Upper lobe of right lung (tissue), 1 donor: ENCODE measurements at regions not wholly inside any gene's neighbourhood (a gene's known extent, or its start where the extent isn't known, plus 50 kb on each side); places are given as distances from the start of the nearest gene placed in this dataset.

Source experiments
- ATAC-seq: fragments of 200-7000 bp; cut with Tn5 transposase; one replicate; pipeline ENCODE4 v1.9.1; 2020; ENCODE audit warnings: mild to moderate bottlenecking, moderate library complexity
- DNase-seq: peaks from one replicate; pipeline ENCODE4 v3.0.0-alpha.2; 2020
- H3K27ac ChIP-seq: fragments of 200-600 bp; one replicate; pipeline ENCODE4 v1.8.0; 2022
- H3K27me3 ChIP-seq: fragments of 200-600 bp; one replicate; pipeline ENCODE4 v1.8.0; 2022; ENCODE audit warnings: mild to moderate bottlenecking
- H3K36me3 ChIP-seq: fragments of 200-600 bp; one replicate; pipeline ENCODE4 v1.8.0; 2022
- H3K4me1 ChIP-seq: fragments of 200-600 bp; one replicate; pipeline ENCODE4 v1.8.0; 2022
- H3K4me3 ChIP-seq: fragments of 200-600 bp; one replicate; pipeline ENCODE4 v1.8.0; 2022; ENCODE audit warnings: mild to moderate bottlenecking
- H3K9me3 ChIP-seq: fragments of 200-600 bp; one replicate; pipeline ENCODE4 v1.8.0; 2022
- intact Hi-C: fragments of 100-400 bp; cut with DNase I; formaldehyde crosslinking; loops from one replicate; pipeline ENCODE4 v1.11.0; 2022
- TF ChIP-seq, protein P1 (sequence below): fragments of 200-600 bp; IDR thresholded peaks from one replicate; pipeline ENCODE4 v1.8.0; 2022; ENCODE audit warnings: antibody characterized with exemption
- donor health status: DM: no; HTN: yes; CAD: no; lungs with severe emphysema.

DNA sequence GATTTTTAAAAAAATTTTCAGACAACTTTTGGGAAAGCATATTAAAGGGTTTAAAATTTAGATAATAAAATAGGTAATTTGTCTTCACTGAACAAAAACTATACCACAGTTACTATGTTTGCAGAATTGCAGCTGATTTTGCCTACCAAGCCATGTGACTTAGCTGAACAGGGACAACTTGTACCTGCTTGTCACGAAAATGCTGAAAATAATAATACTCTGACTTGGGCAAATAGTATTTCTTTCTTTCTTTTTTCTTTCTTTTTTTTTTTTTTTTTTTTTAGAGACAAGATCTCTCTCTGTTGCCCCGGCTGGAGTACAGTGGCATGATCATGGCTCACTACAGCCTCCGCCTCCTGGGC, 225.2 kb upstream of the PPP1R2C start:
- ATAC-seq: no peak
- no peaks in the 10 kb centered on the region for H3K27me3 ChIP-seq
- H3K4me3 ChIP-seq: no peak overlapping the region
- TF ChIP-seq, protein P1, sequence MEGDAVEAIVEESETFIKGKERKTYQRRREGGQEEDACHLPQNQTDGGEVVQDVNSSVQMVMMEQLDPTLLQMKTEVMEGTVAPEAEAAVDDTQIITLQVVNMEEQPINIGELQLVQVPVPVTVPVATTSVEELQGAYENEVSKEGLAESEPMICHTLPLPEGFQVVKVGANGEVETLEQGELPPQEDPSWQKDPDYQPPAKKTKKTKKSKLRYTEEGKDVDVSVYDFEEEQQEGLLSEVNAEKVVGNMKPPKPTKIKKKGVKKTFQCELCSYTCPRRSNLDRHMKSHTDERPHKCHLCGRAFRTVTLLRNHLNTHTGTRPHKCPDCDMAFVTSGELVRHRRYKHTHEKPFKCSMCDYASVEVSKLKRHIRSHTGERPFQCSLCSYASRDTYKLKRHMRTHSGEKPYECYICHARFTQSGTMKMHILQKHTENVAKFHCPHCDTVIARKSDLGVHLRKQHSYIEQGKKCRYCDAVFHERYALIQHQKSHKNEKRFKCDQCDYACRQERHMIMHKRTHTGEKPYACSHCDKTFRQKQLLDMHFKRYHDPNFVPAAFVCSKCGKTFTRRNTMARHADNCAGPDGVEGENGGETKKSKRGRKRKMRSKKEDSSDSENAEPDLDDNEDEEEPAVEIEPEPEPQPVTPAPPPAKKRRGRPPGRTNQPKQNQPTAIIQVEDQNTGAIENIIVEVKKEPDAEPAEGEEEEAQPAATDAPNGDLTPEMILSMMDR: no peak
- no peaks in the 10 kb centered on the region for H3K4me1 ChIP-seq
- DNase-seq: no peak
- intact Hi-C loops: no loop called here
- H3K36me3 ChIP-seq: no peaks in the 10 kb centered on the region
- no peak overlapping the region for H3K27ac ChIP-seq
- no peaks in the 10 kb centered on the region for H3K9me3 ChIP-seq

DNA sequence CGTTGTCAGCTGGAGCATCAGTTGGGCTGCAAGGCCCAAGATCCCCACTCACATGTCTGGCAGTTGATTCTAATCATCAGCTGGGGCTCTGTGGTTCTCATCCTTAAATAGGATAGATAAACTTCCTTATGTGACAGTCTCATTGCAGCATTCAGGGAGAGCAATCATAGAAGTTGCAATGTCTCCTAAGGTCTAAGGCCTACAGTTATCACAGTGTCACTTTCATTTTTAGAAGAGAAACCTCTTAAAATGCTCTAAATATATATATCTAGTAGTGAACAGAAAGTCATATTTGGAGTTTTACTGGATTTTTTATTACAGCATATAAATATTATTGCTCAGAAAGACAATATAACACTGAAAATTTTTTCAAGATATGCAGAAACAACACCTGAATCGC, 226.0 kb upstream of the PPP1R2C start:
- Histone ChIP-seq H3K4me3 (no peak overlapping the region), H3K4me1 (no peaks in the 10 kb centered on the region), H3K36me3 (no peaks in the 10 kb centered on the region), H3K9me3 (no peaks in the 10 kb centered on the region), H3K27me3 (no peaks in the 10 kb centered on the region), H3K27ac (no peak overlapping the region)
- ATAC-seq: no peak
- TF ChIP-seq, protein P1: no peak
- DNase-seq: no peak
- intact Hi-C loops: no loop called here

DNA sequence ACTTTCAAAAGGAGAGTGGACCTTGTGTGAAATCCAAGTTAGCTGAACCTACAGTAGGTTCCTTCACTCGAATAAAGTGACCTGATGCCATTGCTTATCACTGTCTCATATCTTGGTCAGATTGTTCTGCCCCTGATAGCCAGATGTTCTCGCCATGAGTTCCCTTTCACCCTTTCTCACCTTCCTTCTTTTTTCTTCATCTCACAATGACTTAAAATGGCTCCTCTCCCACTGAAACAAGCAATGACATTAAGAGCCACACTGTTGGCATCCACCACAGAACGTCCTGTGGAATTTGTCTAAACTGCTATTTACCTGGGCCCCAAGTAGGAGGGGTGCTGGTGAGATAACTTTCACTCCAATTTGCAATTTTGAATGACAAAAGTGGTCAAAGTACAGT, 227.6 kb upstream of the PPP1R2C start:
- ATAC-seq (no peak), DNase-seq (no peak)
- Histone ChIP-seq H3K27me3 (no peaks in the 10 kb centered on the region), H3K9me3 (no peaks in the 10 kb centered on the region), H3K36me3 (no peaks in the 10 kb centered on the region), H3K27ac (no peak overlapping the region), H3K4me3 (no peak overlapping the region), H3K4me1 (no peaks in the 10 kb centered on the region)
- TF ChIP-seq, protein P1: no peak
- intact Hi-C loops: no loop called here

DNA sequence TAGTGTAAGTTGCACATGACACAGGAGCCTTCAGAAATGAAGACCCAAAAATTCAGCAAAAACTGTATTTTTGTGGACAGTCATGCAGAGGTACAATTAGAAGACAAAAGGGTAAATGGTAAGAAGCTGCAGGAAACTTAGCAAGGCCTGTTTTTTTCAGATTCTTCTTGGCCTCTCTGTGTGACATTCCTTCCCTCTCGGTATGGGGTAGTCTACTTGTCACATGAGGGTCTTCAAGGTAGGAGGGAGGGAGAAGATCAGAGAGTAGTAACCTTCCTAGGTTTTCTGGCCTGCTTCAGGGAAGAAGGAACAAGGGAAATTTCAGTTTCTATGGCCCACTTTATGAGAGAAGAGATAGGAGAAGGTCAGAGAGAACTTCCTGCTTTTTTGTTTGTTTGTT, 230.4 kb upstream of the PPP1R2C start:
- Histone ChIP-seq H3K4me1 (no peaks in the 10 kb centered on the region), H3K36me3 (no peaks in the 10 kb centered on the region), H3K27ac (no peak overlapping the region), H3K27me3 (no peaks in the 10 kb centered on the region), H3K9me3 (no peaks in the 10 kb centered on the region), H3K4me3 (no peak overlapping the region)
- TF ChIP-seq, protein P1: no peak
- no peak for ATAC-seq
- intact Hi-C loops: no loop called here
- no peak for DNase-seq

DNA sequence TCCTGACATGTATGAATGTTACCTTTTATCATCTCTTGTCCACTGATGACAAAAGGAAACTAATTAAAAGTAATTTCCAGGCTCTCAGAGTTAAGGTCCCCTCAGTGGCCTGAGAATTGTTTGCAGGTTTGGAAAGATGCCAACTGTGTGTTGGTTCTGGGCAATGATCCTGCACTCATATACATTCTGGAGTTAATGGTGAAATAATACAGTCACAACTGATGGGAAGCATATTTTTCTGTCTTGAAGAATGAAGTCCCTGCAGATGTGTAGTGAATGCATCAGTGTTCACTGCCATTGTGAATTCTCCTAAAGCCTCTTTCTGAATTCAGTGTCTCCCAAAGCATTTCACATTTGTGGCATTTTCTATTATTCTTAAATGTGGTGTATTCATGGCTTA, 238.1 kb upstream of the PPP1R2C start:
- ATAC-seq (no peak), DNase-seq (no peak)
- intact Hi-C loops: no loop called here

DNA sequence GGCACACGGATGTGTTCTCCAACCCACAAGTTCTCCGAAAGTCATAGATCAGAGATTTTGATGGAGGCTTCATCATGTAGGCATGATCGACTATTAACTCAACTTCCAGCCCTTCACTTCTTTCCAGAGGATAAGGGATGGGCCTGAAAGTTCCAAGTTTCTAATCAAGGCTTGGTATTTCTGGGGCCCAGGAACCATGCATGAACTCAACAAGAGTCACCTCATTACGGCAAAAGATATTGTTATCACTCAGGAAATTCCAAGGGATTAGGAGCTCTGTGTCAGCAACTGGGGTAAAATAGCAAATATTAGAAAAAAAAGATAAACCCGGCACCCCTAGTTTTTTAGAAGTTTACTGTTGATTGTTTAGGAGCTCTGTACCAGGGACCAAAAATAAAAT, 240.1 kb upstream of the PPP1R2C start:
- TF ChIP-seq, protein P1: no peak
- no peaks in the 10 kb centered on the region for H3K4me1 ChIP-seq
- no peaks in the 10 kb centered on the region for H3K27me3 ChIP-seq
- no peak for DNase-seq
- H3K9me3 ChIP-seq: no peaks in the 10 kb centered on the region
- H3K36me3 ChIP-seq: no peaks in the 10 kb centered on the region
- H3K4me3 ChIP-seq: no peak overlapping the region
- ATAC-seq: no peak
- H3K27ac ChIP-seq: no peak overlapping the region
- intact Hi-C loops: no loop called here

More for the DNA sequence above, 238.1 kb upstream of the PPP1R2C start:
- TF ChIP-seq, protein P1: no peak
- H3K27ac ChIP-seq: no peak overlapping the region
- no peaks in the 10 kb centered on the region for H3K36me3 ChIP-seq
- no peaks in the 10 kb centered on the region for H3K9me3 ChIP-seq
- H3K27me3 ChIP-seq: no peaks in the 10 kb centered on the region
- no peak overlapping the region for H3K4me3 ChIP-seq
- H3K4me1 ChIP-seq: no peaks in the 10 kb centered on the region
